ENCODE measurements at regions not wholly inside any gene's neighbourhood (a gene's known extent, or its start where the extent isn't known, plus 50 kb on each side); places are given as distances from the start of the nearest gene placed in this dataset.
"Not testable (repeated sequence)": the region's sequence is repeated elsewhere in the genome, so short reads cannot be mapped to it uniquely, and the experiment has no call there.

DNA sequence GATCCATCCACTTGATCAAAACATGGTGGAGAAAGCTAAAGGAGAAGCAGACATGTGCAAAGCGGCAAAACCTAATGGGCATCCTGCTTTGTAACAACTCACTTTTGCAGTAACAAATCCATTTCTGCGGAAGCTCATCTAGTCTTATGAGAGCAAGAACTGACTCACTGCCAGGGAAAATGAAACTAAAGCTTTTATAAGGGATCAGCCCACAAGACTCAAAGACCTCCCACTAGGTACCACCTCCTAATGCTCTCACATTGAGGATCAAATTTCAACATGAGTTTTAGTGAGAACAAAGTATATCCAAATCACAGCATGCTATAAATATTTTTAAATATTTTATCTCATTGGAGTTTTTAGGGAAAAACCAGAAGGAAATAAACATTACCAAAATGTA lies 120.1 kb upstream of the GNAI1 start:
- Mint-ChIP-seq H3K36me3 (no peaks in the 10 kb centered on the region), H3K4me1 (ENCODE audit: low read depth) (no peaks in the 10 kb centered on the region), H3K4me3 (no peak overlapping the region), H3K27ac (no peak overlapping the region), H3K9me3 (peaks cover 6% of the 10 kb centered on the region), H3K27me3 (no peaks in the 10 kb centered on the region)
- no peak for DNase-seq
- CTCF ChIA-PET, result no interaction called here
- POLR2A ChIA-PET, result no interaction called here
- intact Hi-C loops (cut with micrococcal nuclease), result loop anchor here (10.0 kb wide), 2 partner anchors 60 to 720 kb away; no protein-coding TSS in a partner anchor

DNA sequence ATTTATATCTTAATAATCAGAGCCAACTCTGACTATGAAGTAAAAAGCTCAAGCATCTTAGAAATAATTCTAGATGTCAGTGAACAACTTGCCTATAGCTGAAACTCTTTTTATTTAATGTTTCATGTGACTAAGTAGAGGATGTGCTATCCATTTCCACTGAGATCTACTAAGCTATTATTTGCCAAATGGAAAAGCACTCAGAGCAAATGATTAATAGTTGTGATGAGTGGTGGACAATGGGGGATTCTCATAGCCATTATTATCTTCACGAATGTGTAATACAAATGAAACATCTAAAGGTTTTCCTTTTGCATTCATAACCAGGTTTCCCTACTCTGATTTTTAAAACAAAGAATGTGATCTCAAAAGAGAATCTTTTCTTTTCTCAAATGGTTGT lies 126.6 kb upstream of the GNAI1 start:
- Mint-ChIP-seq H3K27ac (no peak overlapping the region), H3K4me3 (no peak overlapping the region), H3K9me3 (peaks cover 6% of the 10 kb centered on the region), H3K4me1 (ENCODE audit: low read depth) (no peaks in the 10 kb centered on the region), H3K36me3 (no peaks in the 10 kb centered on the region), H3K27me3 (no peaks in the 10 kb centered on the region)
- DNase-seq, result no peak
- ChIA-PET POLR2A (no interaction called here), CTCF (no interaction called here)
- intact Hi-C loops (cut with micrococcal nuclease), result no loop called here

DNA sequence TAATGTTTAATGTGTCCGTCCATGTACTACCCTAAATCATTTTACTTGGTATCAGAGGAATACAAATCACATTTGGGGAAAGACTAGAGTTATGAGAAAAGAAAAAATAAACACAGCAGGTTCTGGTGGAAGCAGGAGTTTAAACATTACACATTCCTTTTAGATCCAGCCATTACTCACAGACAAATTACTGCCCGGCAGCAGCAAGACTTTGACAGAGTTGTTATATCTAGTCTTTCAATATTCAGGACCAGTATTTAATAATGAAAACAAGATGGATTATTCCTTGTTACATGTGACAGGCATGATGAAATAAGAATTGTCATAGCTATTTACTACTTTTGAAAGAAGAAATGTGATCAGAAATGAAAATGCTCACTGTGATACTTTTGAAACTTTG lies 131.8 kb upstream of the GNAI1 start:
- Mint-ChIP-seq H3K27me3 (no peaks in the 10 kb centered on the region), H3K9me3 (peaks cover 2% of the 10 kb centered on the region), H3K4me3 (no peak overlapping the region), H3K4me1 (ENCODE audit: low read depth) (no peaks in the 10 kb centered on the region), H3K27ac (no peak overlapping the region), H3K36me3 (no peaks in the 10 kb centered on the region)
- POLR2A ChIA-PET, result no interaction called here
- CTCF ChIA-PET, result no interaction called here
- intact Hi-C loops (cut with micrococcal nuclease), result no loop called here
- DNase-seq, result no peak

DNA sequence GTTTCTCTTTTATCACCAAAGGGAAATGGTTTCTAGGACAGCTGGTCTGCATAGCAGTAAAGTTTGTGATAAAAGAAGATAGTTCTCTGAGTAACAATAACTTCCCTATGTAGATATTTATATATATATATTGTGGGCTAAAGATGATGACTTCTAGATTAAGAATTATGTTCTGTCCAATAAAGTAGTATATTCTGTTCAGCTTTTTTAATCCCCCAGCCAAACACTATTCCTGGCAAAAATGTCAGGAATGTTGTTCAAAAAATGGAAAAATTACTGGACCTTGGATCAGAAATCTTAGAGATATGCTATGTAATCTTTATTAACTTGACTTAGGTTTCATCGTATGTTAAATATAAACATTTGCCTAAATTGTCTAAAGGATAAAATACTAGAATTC lies 136.3 kb upstream of the GNAI1 start:
- ChIA-PET POLR2A (no interaction called here), CTCF (no interaction called here)
- Mint-ChIP-seq H3K4me3 (no peak overlapping the region), H3K4me1 (ENCODE audit: low read depth) (no peaks in the 10 kb centered on the region), H3K9me3 (peaks cover 2% of the 10 kb centered on the region), H3K27me3 (no peaks in the 10 kb centered on the region), H3K27ac (no peak overlapping the region), H3K36me3 (no peaks in the 10 kb centered on the region)
- no peak for DNase-seq
- intact Hi-C loops (cut with micrococcal nuclease), result no loop called here

DNA sequence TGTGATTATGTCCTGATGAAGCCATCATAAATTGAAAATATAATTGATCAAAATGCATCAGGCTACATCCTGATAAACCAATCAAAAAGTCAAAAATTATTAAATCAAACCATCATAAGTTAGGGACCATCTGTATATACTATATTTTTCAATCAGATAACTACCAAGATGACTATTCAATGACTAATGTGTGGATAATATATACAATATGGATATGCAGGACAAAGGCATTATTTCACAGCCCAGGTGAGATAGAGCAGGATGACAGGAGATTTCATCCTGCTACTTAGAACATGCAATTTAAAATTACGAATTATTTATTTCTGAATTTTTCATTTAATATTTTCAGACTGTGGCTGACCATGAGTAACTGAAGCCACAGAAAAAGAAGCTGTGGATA lies 137.3 kb upstream of the GNAI1 start:
- Mint-ChIP-seq H3K27ac (no peak overlapping the region), H3K27me3 (no peaks in the 10 kb centered on the region), H3K4me1 (ENCODE audit: low read depth) (no peaks in the 10 kb centered on the region), H3K9me3 (peaks cover 2% of the 10 kb centered on the region), H3K36me3 (no peaks in the 10 kb centered on the region), H3K4me3 (no peak overlapping the region)
- intact Hi-C loops (cut with micrococcal nuclease), result no loop called here
- DNase-seq, result no peak
- POLR2A ChIA-PET, result no interaction called here
- CTCF ChIA-PET, result no interaction called here

DNA sequence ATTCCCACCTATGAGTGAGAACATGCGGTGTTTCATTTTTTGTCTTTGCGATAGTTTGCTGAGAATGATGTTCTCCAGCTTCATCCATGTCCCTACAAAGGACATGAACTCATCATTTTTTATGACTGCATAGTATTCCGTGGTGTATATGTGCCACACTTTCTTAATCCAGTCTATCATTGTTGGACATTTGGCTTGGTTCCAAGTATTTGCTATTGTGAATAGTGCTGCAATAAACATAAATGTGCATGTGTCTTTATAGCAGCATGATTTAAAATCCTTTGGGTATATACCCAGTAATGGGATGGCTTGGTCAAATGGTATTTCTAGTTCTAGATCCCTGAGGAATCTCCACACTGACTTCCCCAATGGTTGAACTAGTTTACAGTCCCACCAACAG lies 138.9 kb upstream of the GNAI1 start:
- intact Hi-C loops (cut with micrococcal nuclease); H3K27ac Mint-ChIP-seq; H3K9me3 Mint-ChIP-seq: not testable (repeated sequence)

DNA sequence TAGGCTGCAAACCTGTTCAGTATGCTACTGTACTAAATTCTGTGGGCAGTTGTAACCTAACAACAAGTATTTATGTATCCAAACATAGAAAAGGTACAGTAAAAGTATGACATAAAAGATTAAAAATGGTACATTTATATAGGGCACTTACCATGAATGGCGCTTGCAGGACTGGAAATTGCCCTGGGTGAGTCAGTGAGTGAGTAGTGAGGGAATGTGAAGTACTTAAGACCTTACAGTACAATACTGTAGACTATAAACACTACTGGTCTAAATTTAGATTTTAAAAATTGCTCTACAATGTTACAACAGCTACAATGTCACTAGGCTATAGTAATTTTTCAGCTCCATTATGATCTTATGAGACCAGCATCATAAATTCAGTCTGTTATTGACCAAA lies 146.0 kb upstream of the GNAI1 start:
- peaks cover 2% of the 10 kb centered on the region for H3K9me3 Mint-ChIP-seq
- H3K4me3 Mint-ChIP-seq, result no peak overlapping the region
- intact Hi-C loops (cut with micrococcal nuclease), result no loop called here
- no peaks in the 10 kb centered on the region for H3K27me3 Mint-ChIP-seq
- H3K27ac Mint-ChIP-seq, result no peak overlapping the region
- ChIA-PET CTCF (no interaction called here), POLR2A (no interaction called here)
- H3K36me3 Mint-ChIP-seq, result no peaks in the 10 kb centered on the region
- H3K4me1 Mint-ChIP-seq (ENCODE audit: low read depth), result no peaks in the 10 kb centered on the region
- no peak for DNase-seq

More for the DNA sequence above, 138.9 kb upstream of the GNAI1 start:
- H3K4me3 Mint-ChIP-seq; H3K36me3 Mint-ChIP-seq; CTCF ChIA-PET; POLR2A ChIA-PET; DNase-seq; H3K4me1 Mint-ChIP-seq (ENCODE audit: low read depth); H3K27me3 Mint-ChIP-seq: not testable (repeated sequence)

DNA sequence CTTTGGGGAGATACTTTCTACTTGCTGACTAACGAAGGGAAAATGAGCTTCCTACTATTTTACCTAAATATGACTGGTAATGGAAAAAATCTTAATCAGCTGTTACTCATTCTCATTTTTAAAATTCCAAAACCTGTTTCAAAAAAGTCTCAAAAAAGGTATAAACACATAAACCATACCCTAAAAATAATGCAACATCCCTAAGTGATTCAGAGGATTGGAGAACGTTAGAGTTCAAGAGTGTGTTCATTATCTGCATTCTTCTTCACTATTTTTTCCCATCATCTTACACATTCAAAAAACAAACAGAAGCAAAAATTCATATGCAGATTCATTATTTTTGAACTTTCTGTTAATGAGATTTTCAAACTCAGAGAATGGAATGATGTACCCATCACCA lies 150.4 kb upstream of the GNAI1 start:
- POLR2A ChIA-PET, result no interaction called here
- intact Hi-C loops (cut with micrococcal nuclease), result no loop called here

DNA sequence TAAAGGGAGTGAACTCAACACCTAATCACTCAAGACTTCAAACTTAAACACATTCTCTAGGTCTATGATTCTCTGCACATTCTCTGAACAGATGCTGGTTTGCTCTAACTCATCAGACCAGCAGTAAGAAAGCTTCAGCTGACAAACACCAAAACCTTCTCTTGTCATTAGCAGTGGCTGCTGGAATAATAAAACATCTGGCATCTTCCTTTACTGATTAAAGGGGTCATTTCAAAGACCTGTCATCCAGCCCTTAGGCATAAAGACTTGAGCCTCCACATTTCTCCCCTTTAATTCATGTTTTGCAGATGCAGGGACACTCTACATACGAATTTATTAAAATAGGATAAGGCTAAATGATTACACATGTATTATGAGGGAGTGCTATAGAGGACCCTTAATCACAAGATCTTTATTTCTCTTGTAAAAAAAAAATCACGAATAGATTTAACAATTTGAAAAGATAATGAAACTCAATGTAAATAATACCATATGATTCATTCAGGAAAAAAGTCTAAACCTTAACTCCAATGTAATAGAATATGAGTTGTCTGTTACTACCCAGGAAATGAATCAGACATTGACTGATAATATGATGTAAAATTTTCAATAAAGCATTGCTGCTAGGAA lies 152.4 kb upstream of the GNAI1 start:
- CTCF ChIA-PET, result no interaction called here
- POLR2A ChIA-PET, result no interaction called here
- H3K4me3 Mint-ChIP-seq, result no peak overlapping the region
- H3K27me3 Mint-ChIP-seq, result no peaks in the 10 kb centered on the region
- DNase-seq, result no peak
- H3K4me1 Mint-ChIP-seq (ENCODE audit: low read depth), result no peaks in the 10 kb centered on the region
- intact Hi-C loops (cut with micrococcal nuclease), result no loop called here
- H3K9me3 Mint-ChIP-seq, result peaks cover 2% of the 10 kb centered on the region
- no peak overlapping the region for H3K27ac Mint-ChIP-seq
- H3K36me3 Mint-ChIP-seq, result no peaks in the 10 kb centered on the region

More for the DNA sequence above, 150.4 kb upstream of the GNAI1 start:
- CTCF ChIA-PET, result no interaction called here
- Mint-ChIP-seq H3K27me3 (no peaks in the 10 kb centered on the region), H3K4me1 (ENCODE audit: low read depth) (no peaks in the 10 kb centered on the region), H3K27ac (no peak overlapping the region), H3K36me3 (no peaks in the 10 kb centered on the region), H3K9me3 (no peaks in the 10 kb centered on the region), H3K4me3 (no peak overlapping the region)
- no peak for DNase-seq

DNA sequence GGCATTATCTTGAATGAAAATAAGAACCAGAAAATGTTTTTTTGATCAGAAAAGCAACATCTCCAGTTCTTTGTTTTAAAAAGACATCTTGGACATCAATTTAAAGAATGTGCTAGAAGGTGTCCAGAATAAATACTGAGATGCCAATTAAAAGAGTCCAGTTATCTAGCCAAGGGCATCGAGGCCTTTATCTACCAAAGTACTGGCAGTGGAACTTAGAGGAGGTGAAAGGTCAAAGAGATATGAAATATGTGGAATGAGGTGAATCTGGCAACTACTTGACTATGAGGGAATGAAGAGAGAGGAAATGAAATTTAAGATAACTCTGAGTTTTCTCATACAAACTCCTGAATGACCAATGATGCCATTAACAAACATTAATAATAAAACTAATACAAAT lies 154.3 kb upstream of the GNAI1 start:
- Mint-ChIP-seq H3K27me3 (no peaks in the 10 kb centered on the region), H3K27ac (no peak overlapping the region), H3K36me3 (no peaks in the 10 kb centered on the region), H3K4me1 (ENCODE audit: low read depth) (no peaks in the 10 kb centered on the region), H3K4me3 (no peak overlapping the region), H3K9me3 (peaks cover 7% of the 10 kb centered on the region)
- DNase-seq, result no peak
- intact Hi-C loops (cut with micrococcal nuclease), result no loop called here
- ChIA-PET POLR2A (no interaction called here), CTCF (no interaction called here)

DNA sequence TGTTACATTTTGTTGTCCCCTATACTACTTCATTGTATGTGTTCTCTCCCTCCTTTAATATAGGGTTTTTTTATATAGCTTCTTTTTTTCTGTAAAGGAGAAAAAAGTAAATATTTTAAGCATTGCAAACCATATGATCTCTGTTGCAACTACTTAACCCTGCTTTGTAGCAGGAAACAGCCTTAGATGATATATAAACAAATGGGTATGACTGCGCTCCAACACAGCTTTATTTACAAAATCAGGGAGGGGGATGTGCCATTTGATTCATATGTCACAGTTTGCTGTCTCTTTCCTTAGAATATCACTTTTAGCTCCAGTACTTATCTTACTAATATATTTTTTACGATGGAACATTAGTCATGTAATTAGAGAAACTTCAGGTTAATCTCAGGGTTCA lies 155.2 kb upstream of the GNAI1 start:
- no peak for DNase-seq
- ChIA-PET CTCF (no interaction called here), POLR2A (interaction anchor here (0.6 kb wide), 1 partner anchor 77 kb away, joined by 5 read pairs; no protein-coding TSS in a partner anchor)
- intact Hi-C loops (cut with micrococcal nuclease), result no loop called here
- H3K4me1 Mint-ChIP-seq (ENCODE audit: low read depth), result no peaks in the 10 kb centered on the region
- H3K27me3 Mint-ChIP-seq, result no peaks in the 10 kb centered on the region
- H3K36me3 Mint-ChIP-seq, result no peaks in the 10 kb centered on the region
- no peak overlapping the region for H3K4me3 Mint-ChIP-seq
- peaks cover 7% of the 10 kb centered on the region for H3K9me3 Mint-ChIP-seq
- H3K27ac Mint-ChIP-seq, result no peak overlapping the region

DNA sequence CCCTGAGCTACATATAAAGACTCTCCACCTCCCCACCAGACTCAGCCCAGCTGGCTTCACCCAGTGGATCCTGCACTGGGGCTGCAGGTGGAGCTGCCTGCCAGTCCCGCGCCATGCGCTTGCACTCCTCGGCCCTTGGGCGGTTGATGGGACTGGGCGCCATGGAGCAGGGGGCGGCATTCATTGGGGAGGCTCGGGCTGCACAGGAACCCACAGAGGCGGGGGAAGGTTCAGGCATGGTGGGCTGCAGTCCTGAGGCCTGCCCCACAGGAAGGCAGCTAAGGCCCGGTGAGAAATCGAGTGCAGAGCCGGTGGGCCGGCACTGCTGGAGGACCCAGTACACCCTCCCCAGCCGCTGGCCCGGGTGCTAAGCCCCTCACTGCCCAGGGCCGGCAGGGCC lies 157.2 kb upstream of the GNAI1 start:
- H3K9me3 Mint-ChIP-seq, result peaks cover 7% of the 10 kb centered on the region
- H3K4me1 Mint-ChIP-seq (ENCODE audit: low read depth), result no peaks in the 10 kb centered on the region
- DNase-seq, result no peak
- CTCF ChIA-PET, result no interaction called here
- POLR2A ChIA-PET, result no interaction called here
- H3K4me3 Mint-ChIP-seq, result no peak overlapping the region
- no peaks in the 10 kb centered on the region for H3K27me3 Mint-ChIP-seq
- no peaks in the 10 kb centered on the region for H3K36me3 Mint-ChIP-seq
- no peak overlapping the region for H3K27ac Mint-ChIP-seq
- intact Hi-C loops (cut with micrococcal nuclease), result no loop called here

DNA sequence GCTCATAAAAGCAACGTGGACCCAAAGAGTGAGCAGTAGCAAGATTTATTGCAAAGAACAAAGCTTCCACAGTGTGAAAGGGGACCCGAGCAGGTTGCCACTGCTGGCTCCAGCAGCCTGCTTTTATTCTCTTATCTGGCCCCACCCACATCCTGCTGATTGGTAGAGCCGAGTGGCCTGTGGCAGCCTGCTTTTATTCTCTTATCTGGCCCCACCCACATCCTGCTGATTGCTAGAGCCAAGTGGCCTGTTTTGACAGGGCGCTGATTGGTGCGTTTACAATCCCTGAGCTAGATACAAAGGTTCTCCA lies 158.0 kb upstream of the GNAI1 start:
- CTCF ChIA-PET; intact Hi-C loops (cut with micrococcal nuclease); POLR2A ChIA-PET; H3K4me3 Mint-ChIP-seq; H3K4me1 Mint-ChIP-seq (ENCODE audit: low read depth); DNase-seq; H3K27ac Mint-ChIP-seq; H3K36me3 Mint-ChIP-seq; H3K27me3 Mint-ChIP-seq; H3K9me3 Mint-ChIP-seq: not testable (repeated sequence)

Measured in activated CD4-positive, alpha-beta memory T cell treated with anti-CD3 and anti-CD28 coated beads for 36 hours (primary cell).